Tibial artery (tissue), 4 donors: ENCODE measurements at regions not wholly inside any gene's neighbourhood (a gene's known extent, or its start where the extent isn't known, plus 50 kb on each side); places are given as distances from the start of the nearest gene placed in this dataset.
"Not testable (repeated sequence)": the region's sequence is repeated elsewhere in the genome, so short reads cannot be mapped to it uniquely, and the experiment has no call there.

Experiments
- DNase-seq, 2 donors: peaks; one replicate each; pipeline ENCODE4 v3.0.0-alpha.2; 2019
- H3K27ac ChIP-seq, 2 donors: fragments of 200-600 bp; sonication (generic) in 1 of 2; 1 replicate in 1 of 2; 2 replicates in 1 of 2; pipeline ENCODE4 v1.5.1; 2018 to 2019; ENCODE audit warnings: mild to moderate bottlenecking in 1 of 2
- H3K27me3 ChIP-seq, 2 donors: fragments of 200-600 bp; sonication (generic) in 1 of 2; one replicate each; pipeline versions ENCODE4 v1.5.1 to v1.6.0; 2016 to 2019
- H3K36me3 ChIP-seq, 3 donors: fragments of 200-600 bp; sonication (generic) in 2 of 3; one replicate each; pipeline ENCODE4 v1.5.1; 2016 to 2019; ENCODE audit warnings: mild to moderate bottlenecking in 2 of 3
- H3K4me1 ChIP-seq, 4 donors: fragments of 200-600 bp; sonication (generic) in 2 of 4; 1 replicate in 3 of 4; 2 replicates in 1 of 4; pipeline ENCODE4 v1.5.1; 2016 to 2019
- H3K4me3 ChIP-seq, 2 donors: fragments of 200-600 bp; sonication (generic) in 1 of 2; 1 replicate in 1 of 2; 2 replicates in 1 of 2; pipeline ENCODE4 v1.5.1; 2018 to 2019; ENCODE audit warnings: mild to moderate bottlenecking in 2 of 2
- H3K9me3 ChIP-seq, 3 donors: fragments of 200-600 bp; sonication (generic) in 1 of 3; one replicate each; pipeline ENCODE4 v1.5.1; 2016 to 2019
- intact Hi-C: fragments of 100-400 bp; cut with DNase I; formaldehyde crosslinking; loops from one replicate; pipeline ENCODE4 v1.15.0; 2023; ENCODE audit warnings: low total_unique reads
- TF ChIP-seq, protein P1 (sequence below), 2 experiments: fragments of 200-600 bp in 1 of 2; fragments of 450-650 bp in 1 of 2; IDR thresholded peaks; one replicate each; pipeline ENCODE4 v1.5.1; 2017 to 2019; ENCODE audit warnings: antibody characterized with exemption in 2 of 2, mild to moderate bottlenecking in 1 of 2, moderate library complexity in 1 of 2

DNA sequence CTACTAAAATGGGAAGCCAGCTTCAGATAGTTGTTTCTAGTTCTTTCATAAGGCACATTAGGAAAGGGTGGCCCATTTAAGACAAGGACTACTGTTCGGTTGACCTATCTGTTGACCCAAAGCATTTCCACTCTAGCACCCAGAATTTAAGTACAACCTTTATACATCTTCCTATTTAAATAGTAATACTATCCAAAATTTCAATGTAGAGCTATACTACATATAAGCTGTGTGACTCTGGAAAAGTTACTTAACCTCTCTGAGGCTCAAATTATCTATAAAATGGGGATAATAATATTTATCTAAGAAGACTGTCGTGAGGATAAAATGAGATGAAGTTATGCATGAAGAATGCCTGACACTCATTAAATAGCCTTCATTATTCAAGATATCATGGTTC lies 82.0 kb upstream of the TMEM164 start:
- Histone ChIP-seq H3K27me3 (no peaks in the 10 kb centered on the region), H3K4me3 (no peak overlapping the region), H3K9me3 (no peaks in the 10 kb centered on the region), H3K4me1 (no peaks in the 10 kb centered on the region), H3K36me3 (no peaks in the 10 kb centered on the region), H3K27ac (no peak overlapping the region)
- no peak for DNase-seq
- TF ChIP-seq, protein P1, sequence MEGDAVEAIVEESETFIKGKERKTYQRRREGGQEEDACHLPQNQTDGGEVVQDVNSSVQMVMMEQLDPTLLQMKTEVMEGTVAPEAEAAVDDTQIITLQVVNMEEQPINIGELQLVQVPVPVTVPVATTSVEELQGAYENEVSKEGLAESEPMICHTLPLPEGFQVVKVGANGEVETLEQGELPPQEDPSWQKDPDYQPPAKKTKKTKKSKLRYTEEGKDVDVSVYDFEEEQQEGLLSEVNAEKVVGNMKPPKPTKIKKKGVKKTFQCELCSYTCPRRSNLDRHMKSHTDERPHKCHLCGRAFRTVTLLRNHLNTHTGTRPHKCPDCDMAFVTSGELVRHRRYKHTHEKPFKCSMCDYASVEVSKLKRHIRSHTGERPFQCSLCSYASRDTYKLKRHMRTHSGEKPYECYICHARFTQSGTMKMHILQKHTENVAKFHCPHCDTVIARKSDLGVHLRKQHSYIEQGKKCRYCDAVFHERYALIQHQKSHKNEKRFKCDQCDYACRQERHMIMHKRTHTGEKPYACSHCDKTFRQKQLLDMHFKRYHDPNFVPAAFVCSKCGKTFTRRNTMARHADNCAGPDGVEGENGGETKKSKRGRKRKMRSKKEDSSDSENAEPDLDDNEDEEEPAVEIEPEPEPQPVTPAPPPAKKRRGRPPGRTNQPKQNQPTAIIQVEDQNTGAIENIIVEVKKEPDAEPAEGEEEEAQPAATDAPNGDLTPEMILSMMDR (IDR thresholded peaks at IDR 0.05): no peak
- intact Hi-C loops: no loop called here

DNA sequence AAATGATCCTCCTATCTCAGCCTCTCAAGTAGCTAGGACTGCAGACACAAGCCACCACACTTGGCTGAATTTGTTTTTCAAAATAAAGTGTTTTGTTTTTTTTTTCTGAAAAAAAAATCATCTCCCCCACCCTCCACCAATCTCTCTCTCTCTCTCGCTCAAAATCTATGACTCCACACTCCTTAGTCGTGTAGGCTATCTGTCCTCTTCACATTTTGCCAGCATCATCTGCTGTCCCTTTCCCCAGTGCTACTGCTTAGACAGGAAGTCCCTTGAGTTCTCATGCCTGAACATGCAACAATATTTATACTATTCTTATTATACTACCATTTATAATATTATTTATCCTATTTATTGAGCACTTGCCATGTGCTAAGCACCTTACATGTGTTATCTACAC lies 80.7 kb upstream of the TMEM164 start:
- intact Hi-C loops: no loop called here
- no peak overlapping the region for H3K27ac ChIP-seq
- H3K9me3 ChIP-seq: no peaks in the 10 kb centered on the region
- H3K36me3 ChIP-seq: no peaks in the 10 kb centered on the region
- no peak overlapping the region for H3K4me3 ChIP-seq
- TF ChIP-seq, protein P1 (IDR thresholded peaks at IDR 0.05): no peak
- no peaks in the 10 kb centered on the region for H3K27me3 ChIP-seq
- H3K4me1 ChIP-seq: peaks cover 0 to 9% (median 0%) of the 10 kb centered on the region in 4 donors
- no peak for DNase-seq

DNA sequence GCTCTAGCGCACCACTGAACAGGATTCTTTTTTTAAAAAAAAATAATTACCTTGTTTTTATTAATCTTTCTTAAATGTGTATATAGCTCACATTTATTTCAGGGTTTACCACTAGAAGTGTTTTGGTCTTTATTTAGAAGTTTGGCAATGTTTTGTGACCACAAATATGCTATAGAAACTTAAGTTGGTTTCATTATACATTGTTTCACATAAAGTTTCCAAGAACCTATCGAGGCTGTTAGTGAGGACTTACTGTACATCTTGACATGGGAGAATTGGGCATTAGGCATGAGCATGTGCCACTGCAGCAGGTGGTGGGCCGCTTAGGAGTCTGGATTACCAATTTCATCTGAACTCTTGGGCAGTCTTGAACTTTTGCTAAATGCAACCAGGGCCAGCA lies 77.9 kb upstream of the TMEM164 start:
- H3K27ac ChIP-seq, H3K27me3 ChIP-seq, DNase-seq, H3K4me3 ChIP-seq, H3K36me3 ChIP-seq, intact Hi-C loops, H3K9me3 ChIP-seq: not testable (repeated sequence)
- H3K4me1 ChIP-seq: peaks cover 0 to 20% (median 0%) of the 10 kb centered on the region in 4 donors

DNA sequence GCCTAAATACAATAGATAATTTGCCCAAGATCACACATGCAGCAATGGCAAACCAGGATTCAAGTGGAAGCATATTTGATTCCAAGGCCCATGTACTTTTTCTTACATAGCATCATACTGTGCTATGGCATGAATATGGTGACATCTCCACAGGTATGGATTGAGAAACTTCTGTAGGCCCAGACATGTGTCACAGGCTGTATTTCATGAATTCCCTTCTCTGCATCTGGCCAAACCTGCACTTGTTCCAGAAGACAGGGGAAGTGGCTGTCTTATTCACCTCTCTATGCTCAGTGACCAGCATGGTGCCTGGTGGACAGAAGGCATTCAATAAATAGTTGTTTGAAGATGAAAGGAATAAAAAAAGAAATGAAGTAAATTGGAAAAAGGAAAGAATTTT lies 77.3 kb upstream of the TMEM164 start:
- no peaks in the 10 kb centered on the region for H3K36me3 ChIP-seq
- intact Hi-C loops: no loop called here

DNA sequence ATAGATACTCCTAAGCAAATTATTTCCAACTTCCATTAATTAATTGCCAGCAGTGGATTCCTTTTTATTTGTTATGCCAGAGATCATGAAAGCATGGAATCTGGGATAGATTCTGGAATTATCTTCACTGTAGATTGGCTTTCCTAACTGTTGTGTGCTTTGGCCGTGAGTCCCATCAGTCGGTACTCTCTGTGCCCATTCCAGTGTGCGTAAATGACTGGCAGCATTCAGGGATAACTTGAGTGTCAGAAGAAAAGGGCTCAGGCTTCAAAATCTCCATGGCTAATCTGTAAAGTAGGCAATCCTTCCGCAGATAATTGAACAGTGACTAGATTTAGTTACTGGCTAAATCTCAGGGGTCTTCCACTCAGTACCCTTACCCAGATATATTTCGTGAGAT lies 76.8 kb upstream of the TMEM164 start:
- intact Hi-C loops: no loop called here
- no peak for DNase-seq
- TF ChIP-seq, protein P1 (IDR thresholded peaks at IDR 0.05): no peak
- Histone ChIP-seq H3K4me3 (no peak overlapping the region), H3K4me1 (peaks cover 0 to 20% (median 0%) of the 10 kb centered on the region in 4 donors), H3K27ac (peak overlapping the region; percentile 56 to 65), H3K9me3 (no peaks in the 10 kb centered on the region), H3K36me3 (no peaks in the 10 kb centered on the region), H3K27me3 (no peaks in the 10 kb centered on the region)

More for the DNA sequence above, 77.3 kb upstream of the TMEM164 start:
- Histone ChIP-seq H3K27ac (no peak overlapping the region), H3K4me1 (peaks cover 0 to 20% (median 0%) of the 10 kb centered on the region in 4 donors), H3K27me3 (no peaks in the 10 kb centered on the region), H3K4me3 (no peak overlapping the region), H3K9me3 (no peaks in the 10 kb centered on the region)
- no peak for DNase-seq
- TF ChIP-seq, protein P1 (IDR thresholded peaks at IDR 0.05): no peak

DNA sequence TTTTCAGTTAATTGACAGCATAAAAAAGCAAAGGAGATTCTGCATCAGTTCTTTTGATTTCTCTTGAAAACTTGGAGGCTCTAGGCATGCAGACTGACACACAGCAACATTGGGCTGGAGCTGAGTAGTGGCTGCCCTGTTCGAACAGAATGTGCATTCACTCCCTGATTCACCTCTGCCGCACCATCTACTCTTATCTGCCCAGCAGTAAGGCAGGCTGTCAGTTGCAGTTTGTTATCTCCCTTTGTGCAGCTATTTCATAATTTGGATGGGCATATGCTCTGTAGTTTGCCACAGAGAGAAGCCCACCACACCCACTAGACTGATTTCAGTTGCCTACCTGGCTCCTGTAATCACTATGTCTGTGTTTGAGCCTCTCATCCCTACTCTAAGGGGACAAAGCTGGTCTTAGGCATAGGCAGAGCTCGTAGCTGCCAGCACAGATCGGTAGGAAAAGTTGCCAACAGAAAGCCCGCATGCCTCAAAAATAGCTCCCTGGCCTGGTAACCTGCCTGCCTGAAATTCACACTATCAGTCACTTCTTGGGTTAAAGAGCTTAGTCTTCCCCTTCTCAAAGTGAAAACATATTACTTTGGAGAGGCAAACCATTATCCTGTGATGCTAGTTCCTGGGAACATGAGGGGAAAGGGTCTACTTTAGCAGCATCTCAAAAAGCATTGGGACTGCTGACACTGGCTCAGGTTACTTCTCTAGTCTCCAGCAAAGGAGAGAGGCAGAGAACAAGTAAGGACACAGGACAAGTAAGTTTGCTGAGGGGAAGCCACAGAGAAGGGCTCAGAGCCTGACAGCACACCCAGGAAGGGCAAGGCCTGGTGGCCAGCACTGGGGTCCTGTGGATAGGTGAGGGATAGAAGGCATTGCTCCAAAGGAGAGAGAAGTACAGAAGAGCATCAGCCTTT lies 75.9 kb upstream of the TMEM164 start:
- no peaks in the 10 kb centered on the region for H3K27me3 ChIP-seq
- H3K27ac ChIP-seq: peak overlapping the region; percentile 56 to 65
- intact Hi-C loops: no loop called here
- no peak for DNase-seq
- H3K9me3 ChIP-seq: no peaks in the 10 kb centered on the region
- TF ChIP-seq, protein P1 (IDR thresholded peaks at IDR 0.05): no peak
- H3K4me3 ChIP-seq: no peak overlapping the region
- no peaks in the 10 kb centered on the region for H3K36me3 ChIP-seq
- H3K4me1 ChIP-seq: peaks cover 0 to 20% (median 0%) of the 10 kb centered on the region in 4 donors
